ENCODE measurements at regions not wholly inside any gene's neighbourhood (a gene's known extent, or its start where the extent isn't known, plus 50 kb on each side); places are given as distances from the start of the nearest gene placed in this dataset.

DNA sequence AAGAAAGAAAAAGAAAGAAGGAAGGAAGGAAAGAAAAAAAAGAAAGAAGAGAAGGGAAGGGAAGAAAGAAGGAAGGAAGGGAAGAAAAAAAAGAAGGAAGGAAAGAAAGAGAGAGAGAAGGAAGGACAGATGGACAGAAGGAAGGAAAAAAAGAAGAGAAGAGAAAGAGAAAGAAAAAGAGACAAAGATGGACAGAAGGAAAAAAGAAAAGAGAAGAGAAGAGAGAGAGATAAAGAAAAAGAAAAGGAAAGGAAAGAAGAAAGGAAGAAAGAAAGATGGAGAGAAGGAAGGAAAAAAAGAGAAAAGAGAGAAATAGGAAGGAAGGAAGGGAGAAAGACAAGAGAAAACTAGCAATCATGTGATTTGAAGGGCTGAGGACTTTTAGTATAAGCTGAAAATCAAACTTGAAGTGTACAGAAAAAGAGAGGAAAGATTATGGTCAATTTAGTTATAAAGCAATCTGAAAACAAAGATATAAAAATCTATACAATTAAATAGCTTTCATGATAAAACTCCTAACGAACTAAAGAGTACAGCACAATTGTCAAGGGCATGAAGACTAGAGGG is 115.3 kb downstream of the LTN1 start:
- H3K4me3 ChIP-seq (ENCODE audit: insufficient read depth, low read length): no peak overlapping the region
- H3K27ac ChIP-seq (ENCODE audit: low read depth, low read length): no peak overlapping the region
- H3K36me3 ChIP-seq (ENCODE audit: insufficient read depth, low read length): peaks cover 39% of the 10 kb centered on the region
- no peak for DNase-seq (ENCODE audit: insufficient read length, low spot score, missing footprints)
- H3K79me2 ChIP-seq (ENCODE audit: insufficient read depth, low read length): no peaks in the 10 kb centered on the region
- no peak for TF ChIP-seq CTCF (IDR thresholded peaks at IDR 0.05; ENCODE audit: extremely low read depth, low read depth, low read length)
- H2AFZ ChIP-seq (ENCODE audit: low read length): no peak overlapping the region
- no peaks in the 10 kb centered on the region for H4K20me1 ChIP-seq (ENCODE audit: insufficient read depth, low read length)
- H3K4me1 ChIP-seq (ENCODE audit: insufficient read depth, low read length): no peaks in the 10 kb centered on the region
- H3K9me3 ChIP-seq (ENCODE audit: low read depth, low read length): no peaks in the 10 kb centered on the region
- H3K27me3 ChIP-seq (ENCODE audit: insufficient read depth, low read length): no peaks in the 10 kb centered on the region
- H3K4me2 ChIP-seq (ENCODE audit: insufficient read depth, low read length): no peak overlapping the region

- Histone ChIP-seq H3K4me3 (ENCODE audit: insufficient read depth, low read length) (no peak overlapping the region), H3K9me3 (ENCODE audit: low read depth, low read length) (no peaks in the 10 kb centered on the region), H3K36me3 (ENCODE audit: insufficient read depth, low read length) (peaks cover 31% of the 10 kb centered on the region), H3K4me2 (ENCODE audit: insufficient read depth, low read length) (no peak overlapping the region), H3K4me1 (ENCODE audit: insufficient read depth, low read length) (peaks cover 5% of the 10 kb centered on the region), H4K20me1 (ENCODE audit: insufficient read depth, low read length) (no peaks in the 10 kb centered on the region), H3K27me3 (ENCODE audit: insufficient read depth, low read length) (no peaks in the 10 kb centered on the region), H3K27ac (ENCODE audit: low read depth, low read length) (no peak overlapping the region), H2AFZ (ENCODE audit: low read length) (no peak overlapping the region), H3K79me2 (ENCODE audit: insufficient read depth, low read length) (no peaks in the 10 kb centered on the region)
- no peak for TF ChIP-seq CTCF (IDR thresholded peaks at IDR 0.05; ENCODE audit: extremely low read depth, low read depth, low read length)
- no peak for DNase-seq (ENCODE audit: insufficient read length, low spot score, missing footprints)
These were observed 117.6 kb downstream of the LTN1 start for GRCh38 chr21:28875078-28875477.

GRCh38 chr21:28872218-28872617 is 120.5 kb downstream of the LTN1 start:
- Histone ChIP-seq H3K36me3 (ENCODE audit: insufficient read depth, low read length) (peaks cover 31% of the 10 kb centered on the region), H2AFZ (ENCODE audit: low read length) (no peak overlapping the region), H4K20me1 (ENCODE audit: insufficient read depth, low read length) (no peaks in the 10 kb centered on the region), H3K79me2 (ENCODE audit: insufficient read depth, low read length) (no peaks in the 10 kb centered on the region), H3K27me3 (ENCODE audit: insufficient read depth, low read length) (no peaks in the 10 kb centered on the region), H3K4me1 (ENCODE audit: insufficient read depth, low read length) (peaks cover 7% of the 10 kb centered on the region), H3K27ac (ENCODE audit: low read depth, low read length) (no peak overlapping the region), H3K9me3 (ENCODE audit: low read depth, low read length) (no peaks in the 10 kb centered on the region), H3K4me3 (ENCODE audit: insufficient read depth, low read length) (no peak overlapping the region), H3K4me2 (ENCODE audit: insufficient read depth, low read length) (no peak overlapping the region)
- DNase-seq (ENCODE audit: insufficient read length, low spot score, missing footprints): no peak
- no peak for TF ChIP-seq CTCF (IDR thresholded peaks at IDR 0.05; ENCODE audit: extremely low read depth, low read depth, low read length)

- Histone ChIP-seq H3K36me3 (ENCODE audit: insufficient read depth, low read length) (peaks cover 29% of the 10 kb centered on the region), H3K4me2 (ENCODE audit: insufficient read depth, low read length) (no peak overlapping the region), H3K9me3 (ENCODE audit: low read depth, low read length) (no peaks in the 10 kb centered on the region), H4K20me1 (ENCODE audit: insufficient read depth, low read length) (no peaks in the 10 kb centered on the region), H3K27me3 (ENCODE audit: insufficient read depth, low read length) (no peaks in the 10 kb centered on the region), H3K4me3 (ENCODE audit: insufficient read depth, low read length) (no peak overlapping the region), H3K79me2 (ENCODE audit: insufficient read depth, low read length) (no peaks in the 10 kb centered on the region), H3K4me1 (ENCODE audit: insufficient read depth, low read length) (peaks cover 10% of the 10 kb centered on the region), H2AFZ (ENCODE audit: low read length) (no peak overlapping the region), H3K27ac (ENCODE audit: low read depth, low read length) (no peak overlapping the region)
- DNase-seq (ENCODE audit: insufficient read length, low spot score, missing footprints): no peak
- TF ChIP-seq CTCF (IDR thresholded peaks at IDR 0.05; ENCODE audit: extremely low read depth, low read depth, low read length): no peak
These were observed 121.2 kb downstream of the LTN1 start for GRCh38 chr21:28871388-28872010.

All from osteoblast (primary cell).